Right atrium auricular region (tissue), 2 donors: ENCODE measurements at regions not wholly inside any gene's neighbourhood (a gene's known extent, or its start where the extent isn't known, plus 50 kb on each side); places are given as distances from the start of the nearest gene placed in this dataset.

Experiments
- DNase-seq: peaks from one replicate; pipeline ENCODE4 v3.0.0-alpha.2; 2019; ENCODE audit warnings: low spot score
- H3K27ac ChIP-seq, 2 donors: fragments of 200-600 bp; sonication (generic); 1 replicate in 1 of 2; 2 replicates in 1 of 2; pipeline ENCODE4 v1.5.1; 2016 to 2019
- H3K27me3 ChIP-seq, 2 donors: fragments of 200-600 bp; sonication (generic); one replicate each; pipeline versions ENCODE4 v1.5.1 to v1.6.0; 2017 to 2019
- H3K36me3 ChIP-seq: fragments of 200-600 bp; sonication (generic); one replicate; pipeline ENCODE4 v1.5.1; 2016
- H3K4me1 ChIP-seq, 2 donors: fragments of 200-600 bp; sonication (generic); one replicate each; pipeline versions ENCODE4 v1.5.1 to v1.6.0; 2017 to 2019
- H3K4me3 ChIP-seq, 2 donors: fragments of 200-600 bp; sonication (generic); 1 replicate in 1 of 2; 2 replicates in 1 of 2; pipeline ENCODE4 v1.5.1; 2017 to 2019; ENCODE audit warnings: mild to moderate bottlenecking in 1 of 2, moderate library complexity in 1 of 2
- H3K9me3 ChIP-seq, 2 donors: fragments of 200-600 bp; sonication (generic); one replicate each; pipeline ENCODE4 v1.5.1; 2019
- TF ChIP-seq, protein P1 (sequence below), 2 donors: fragments of 200-600 bp; sonication (generic); IDR thresholded peaks; one replicate each; pipeline ENCODE4 v1.5.1; 2019; ENCODE audit warnings: antibody characterized with exemption in 2 of 2

DNA sequence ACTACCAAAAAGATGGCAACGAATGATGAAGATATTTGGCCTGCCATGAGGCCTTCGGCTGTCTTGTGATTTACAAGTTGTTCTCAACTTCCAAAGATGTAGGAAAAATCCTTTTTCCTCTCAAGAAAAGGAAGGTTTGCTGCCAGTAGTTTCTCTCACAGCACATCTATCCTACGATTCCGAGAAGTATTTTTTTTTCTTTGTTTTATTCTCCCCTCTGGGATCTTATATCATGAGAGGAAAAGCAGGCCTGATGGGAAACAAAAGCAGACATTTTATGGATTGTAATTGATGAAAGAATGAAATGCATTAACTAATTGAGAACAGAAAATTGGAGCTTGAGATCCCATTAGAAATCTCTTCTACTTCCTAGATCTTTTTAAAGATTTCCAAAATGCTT lies 1197.9 kb upstream of the SEL1L start:
- Histone ChIP-seq H3K27me3 (no peaks in the 10 kb centered on the region), H3K36me3 (no peaks in the 10 kb centered on the region), H3K9me3 (no peaks in the 10 kb centered on the region), H3K27ac (no peak overlapping the region), H3K4me3 (no peak overlapping the region), H3K4me1 (no peaks in the 10 kb centered on the region)
- DNase-seq = no peak
- TF ChIP-seq, protein P1, sequence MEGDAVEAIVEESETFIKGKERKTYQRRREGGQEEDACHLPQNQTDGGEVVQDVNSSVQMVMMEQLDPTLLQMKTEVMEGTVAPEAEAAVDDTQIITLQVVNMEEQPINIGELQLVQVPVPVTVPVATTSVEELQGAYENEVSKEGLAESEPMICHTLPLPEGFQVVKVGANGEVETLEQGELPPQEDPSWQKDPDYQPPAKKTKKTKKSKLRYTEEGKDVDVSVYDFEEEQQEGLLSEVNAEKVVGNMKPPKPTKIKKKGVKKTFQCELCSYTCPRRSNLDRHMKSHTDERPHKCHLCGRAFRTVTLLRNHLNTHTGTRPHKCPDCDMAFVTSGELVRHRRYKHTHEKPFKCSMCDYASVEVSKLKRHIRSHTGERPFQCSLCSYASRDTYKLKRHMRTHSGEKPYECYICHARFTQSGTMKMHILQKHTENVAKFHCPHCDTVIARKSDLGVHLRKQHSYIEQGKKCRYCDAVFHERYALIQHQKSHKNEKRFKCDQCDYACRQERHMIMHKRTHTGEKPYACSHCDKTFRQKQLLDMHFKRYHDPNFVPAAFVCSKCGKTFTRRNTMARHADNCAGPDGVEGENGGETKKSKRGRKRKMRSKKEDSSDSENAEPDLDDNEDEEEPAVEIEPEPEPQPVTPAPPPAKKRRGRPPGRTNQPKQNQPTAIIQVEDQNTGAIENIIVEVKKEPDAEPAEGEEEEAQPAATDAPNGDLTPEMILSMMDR (IDR thresholded peaks at IDR 0.05) = no peak

GRCh38 chr14:82740547-82740946 lies 1206.9 kb upstream of the SEL1L start:
- no peak overlapping the region for H3K4me3 ChIP-seq
- no peak for DNase-seq
- H3K9me3 ChIP-seq = no peaks in the 10 kb centered on the region
- TF ChIP-seq, protein P1 (IDR thresholded peaks at IDR 0.05) = no peak
- H3K27ac ChIP-seq = no peak overlapping the region
- no peaks in the 10 kb centered on the region for H3K4me1 ChIP-seq
- no peaks in the 10 kb centered on the region for H3K36me3 ChIP-seq
- H3K27me3 ChIP-seq = no peaks in the 10 kb centered on the region

- Histone ChIP-seq H3K9me3 (peaks cover 0 to 8% of the 10 kb centered on the region in 2 donors), H3K4me3 (no peak overlapping the region), H3K27ac (no peak overlapping the region), H3K36me3 (no peaks in the 10 kb centered on the region), H3K4me1 (no peaks in the 10 kb centered on the region), H3K27me3 (no peaks in the 10 kb centered on the region)
- TF ChIP-seq, protein P1 (IDR thresholded peaks at IDR 0.05) = no peak
- no peak for DNase-seq
Measured at GRCh38 chr14:82755476-82755875, 1221.8 kb upstream of the SEL1L start.

- H3K4me1 ChIP-seq = no peaks in the 10 kb centered on the region
- DNase-seq = no peak
- H3K36me3 ChIP-seq = no peaks in the 10 kb centered on the region
- no peaks in the 10 kb centered on the region for H3K27me3 ChIP-seq
- H3K27ac ChIP-seq = no peak overlapping the region
- H3K4me3 ChIP-seq = no peak overlapping the region
- TF ChIP-seq, protein P1 (IDR thresholded peaks at IDR 0.05) = no peak
- H3K9me3 ChIP-seq = peaks cover 0 to 8% of the 10 kb centered on the region in 2 donors
Measured at GRCh38 chr14:82755923-82756322, 1222.3 kb upstream of the SEL1L start.

- H3K4me1 ChIP-seq = no peaks in the 10 kb centered on the region
- no peaks in the 10 kb centered on the region for H3K36me3 ChIP-seq
- H3K27me3 ChIP-seq = no peaks in the 10 kb centered on the region
- TF ChIP-seq, protein P1 (IDR thresholded peaks at IDR 0.05) = no peak
- H3K4me3 ChIP-seq = no peak overlapping the region
- H3K27ac ChIP-seq = no peak overlapping the region
- H3K9me3 ChIP-seq = peaks cover 0 to 8% of the 10 kb centered on the region in 2 donors
- DNase-seq = no peak
Measured at GRCh38 chr14:82757776-82758175, 1224.1 kb upstream of the SEL1L start.

- no peak overlapping the region for H3K27ac ChIP-seq
- DNase-seq = no peak
- H3K4me1 ChIP-seq = no peaks in the 10 kb centered on the region
- H3K9me3 ChIP-seq = no peaks in the 10 kb centered on the region
- H3K36me3 ChIP-seq = no peaks in the 10 kb centered on the region
- no peak overlapping the region for H3K4me3 ChIP-seq
- TF ChIP-seq, protein P1 (IDR thresholded peaks at IDR 0.05) = no peak
- H3K27me3 ChIP-seq = no peaks in the 10 kb centered on the region
Measured at GRCh38 chr14:82759656-82760055, 1226.0 kb upstream of the SEL1L start.
